PC-9 (cell line): ENCODE measurements at regions not wholly inside any gene's neighbourhood (a gene's known extent, or its start where the extent isn't known, plus 50 kb on each side); places are given as distances from the start of the nearest gene placed in this dataset.

ENCODE experiments used
- CTCF ChIP-seq: fragments of 200-600 bp; sonication (generic); conservative IDR thresholded peaks from 2 replicates; pipeline ENCODE4 v1.6.1; 2017; ENCODE audit warnings: mixed run types, antibody characterized with exemption, mild to moderate bottlenecking, moderate library complexity
- EZH2 ChIP-seq: fragments of 200-600 bp; sonication (generic); IDR thresholded peaks from 2 replicates; pipeline ENCODE4 v1.8.0; 2017; ENCODE audit warnings: antibody characterized with exemption, low read depth

DNA sequence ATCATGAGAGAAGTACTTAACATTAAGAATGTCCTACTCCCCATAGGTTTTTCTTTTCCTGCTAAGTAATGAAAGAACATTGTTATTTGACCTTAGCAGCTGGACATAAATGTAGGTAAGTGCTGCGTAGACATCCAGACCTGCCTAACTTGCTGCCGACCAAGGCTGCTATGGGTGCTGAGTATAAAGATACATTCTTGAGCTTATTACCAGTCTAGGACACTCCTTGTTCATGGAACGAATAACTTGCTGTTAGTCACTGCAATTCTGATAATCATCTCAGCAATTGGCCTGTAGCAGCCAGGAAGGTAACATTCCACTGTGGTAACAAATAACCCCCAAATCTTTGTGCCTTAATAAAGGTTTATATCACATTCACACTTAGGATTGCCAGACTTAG is 478.1 kb downstream of the VRK1 start:
- no peak for TF ChIP-seq CTCF
- no peak for TF ChIP-seq EZH2
